ENCODE measurements at regions not wholly inside any gene's neighbourhood (a gene's known extent, or its start where the extent isn't known, plus 50 kb on each side); places are given as distances from the start of the nearest gene placed in this dataset.

GRCh38 chr12:115255962-115256361 lies 572.0 kb upstream of the TBX3 start:
- TF ChIP-seq TCF12 (IDR thresholded peaks at IDR 0.05; ENCODE audit: low read depth) (no peak), EP300 (IDR thresholded peaks at IDR 0.05; ENCODE audit: borderline replicate concordance) (no peak), CEBPB (IDR thresholded peaks at IDR 0.05) (no peak), RAD21 (IDR thresholded peaks at IDR 0.05; ENCODE audit: low read depth) (no peak), USF1 (IDR thresholded peaks at IDR 0.05) (no peak), EGR1 (IDR thresholded peaks at IDR 0.05) (no peak), ZBTB7A (IDR thresholded peaks at IDR 0.05; ENCODE audit: low read depth) (no peak), TAF1 (IDR thresholded peaks at IDR 0.05; ENCODE audit: low read depth) (no peak), FOXM1 (IDR thresholded peaks at IDR 0.05; ENCODE audit: borderline replicate concordance, low read depth) (no peak)
- TF ChIP-seq, protein P1, sequence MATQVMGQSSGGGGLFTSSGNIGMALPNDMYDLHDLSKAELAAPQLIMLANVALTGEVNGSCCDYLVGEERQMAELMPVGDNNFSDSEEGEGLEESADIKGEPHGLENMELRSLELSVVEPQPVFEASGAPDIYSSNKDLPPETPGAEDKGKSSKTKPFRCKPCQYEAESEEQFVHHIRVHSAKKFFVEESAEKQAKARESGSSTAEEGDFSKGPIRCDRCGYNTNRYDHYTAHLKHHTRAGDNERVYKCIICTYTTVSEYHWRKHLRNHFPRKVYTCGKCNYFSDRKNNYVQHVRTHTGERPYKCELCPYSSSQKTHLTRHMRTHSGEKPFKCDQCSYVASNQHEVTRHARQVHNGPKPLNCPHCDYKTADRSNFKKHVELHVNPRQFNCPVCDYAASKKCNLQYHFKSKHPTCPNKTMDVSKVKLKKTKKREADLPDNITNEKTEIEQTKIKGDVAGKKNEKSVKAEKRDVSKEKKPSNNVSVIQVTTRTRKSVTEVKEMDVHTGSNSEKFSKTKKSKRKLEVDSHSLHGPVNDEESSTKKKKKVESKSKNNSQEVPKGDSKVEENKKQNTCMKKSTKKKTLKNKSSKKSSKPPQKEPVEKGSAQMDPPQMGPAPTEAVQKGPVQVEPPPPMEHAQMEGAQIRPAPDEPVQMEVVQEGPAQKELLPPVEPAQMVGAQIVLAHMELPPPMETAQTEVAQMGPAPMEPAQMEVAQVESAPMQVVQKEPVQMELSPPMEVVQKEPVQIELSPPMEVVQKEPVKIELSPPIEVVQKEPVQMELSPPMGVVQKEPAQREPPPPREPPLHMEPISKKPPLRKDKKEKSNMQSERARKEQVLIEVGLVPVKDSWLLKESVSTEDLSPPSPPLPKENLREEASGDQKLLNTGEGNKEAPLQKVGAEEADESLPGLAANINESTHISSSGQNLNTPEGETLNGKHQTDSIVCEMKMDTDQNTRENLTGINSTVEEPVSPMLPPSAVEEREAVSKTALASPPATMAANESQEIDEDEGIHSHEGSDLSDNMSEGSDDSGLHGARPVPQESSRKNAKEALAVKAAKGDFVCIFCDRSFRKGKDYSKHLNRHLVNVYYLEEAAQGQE (IDR thresholded peaks at IDR 0.05; ENCODE audit: low read depth) = no peak
- TF ChIP-seq, protein P2, sequence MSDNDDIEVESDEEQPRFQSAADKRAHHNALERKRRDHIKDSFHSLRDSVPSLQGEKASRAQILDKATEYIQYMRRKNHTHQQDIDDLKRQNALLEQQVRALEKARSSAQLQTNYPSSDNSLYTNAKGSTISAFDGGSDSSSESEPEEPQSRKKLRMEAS (IDR thresholded peaks at IDR 0.05) = no peak
